ENCODE measurements at regions not wholly inside any gene's neighbourhood (a gene's known extent, or its start where the extent isn't known, plus 50 kb on each side); places are given as distances from the start of the nearest gene placed in this dataset.

GRCh38 chr4:169847171-169847570 is 89.4 kb upstream of the HPF1 start:
- no peak overlapping the region for H4K5ac ChIP-seq (ENCODE audit: insufficient read length, low read depth, low read length)
- CTCF ChIA-PET (ENCODE audit: partially characterized antibody), result interaction anchor here (1.9 kb wide), 1 partner anchor 37 kb away, joined by 5 read pairs; no protein-coding TSS in a partner anchor
- no peaks in the 10 kb centered on the region for H4K20me1 ChIP-seq (replicated peaks in 1 of 2; ENCODE audit: control insufficient read depth in 1 of 2, insufficient read depth in 2 of 2, low read length in 2 of 2)
- no peak overlapping the region for H2AFZ ChIP-seq (ENCODE audit: low read length)
- no peak overlapping the region for H2BK5ac ChIP-seq (ENCODE audit: low read depth, low read length)
- 89% methylated on average over 2 of the region's 3 CpGs; no CpG with 5 or more reads in 1 of the 2 experiments for WGBS, 2 experiments (ENCODE audit: extremely low coverage in 1 of 2, insufficient coverage in 1 of 2, insufficient read length in 1 of 2, insufficient replicate concordance in 2 of 2, low coverage in 1 of 2, low lambda C conversion rate in 2 of 2, missing lambda C conversion rate in 1 of 2)
- no peak overlapping the region for H3K4me2 ChIP-seq (ENCODE audit: insufficient read depth in 1 of 2, low read depth in 2 of 2, low read length in 2 of 2)
- H3K23ac ChIP-seq (ENCODE audit: insufficient read length), result no peak overlapping the region
- H4K8ac ChIP-seq (ENCODE audit: extremely low read depth, insufficient read depth, low read length), result no peak overlapping the region
- H2AK5ac ChIP-seq (ENCODE audit: low read depth, low read length), result no peak overlapping the region
- DNase-seq (ENCODE audit: low read depth in 1 of 2, low spot score in 2 of 2) (no peak), FAIRE-seq (no peak)
- no peak overlapping the region for H3K4me3 ChIP-seq (ENCODE audit: extremely low read depth in 1 of 4, insufficient read depth in 2 of 4, low read depth in 3 of 4, low read length in 4 of 4)
- H3K18ac ChIP-seq (ENCODE audit: extremely low read depth, low read length), result no peak overlapping the region
- no peaks in the 10 kb centered on the region for H3K4me1 ChIP-seq (replicated peaks in 1 of 4; ENCODE audit: control insufficient read depth in 3 of 4, insufficient read depth in 4 of 4, low read length in 3 of 4)
- no peak overlapping the region for H3K56ac ChIP-seq (replicated peaks; ENCODE audit: insufficient read length, low read depth, low read length)
- no peak overlapping the region for H3K9ac ChIP-seq (replicated peaks in 1 of 4; ENCODE audit: extremely low read depth in 1 of 4, low read depth in 3 of 4, low read length in 3 of 4)
- H2BK15ac ChIP-seq (ENCODE audit: low read length), result no peak overlapping the region
- no peaks in the 10 kb centered on the region for H3K36me3 ChIP-seq (ENCODE audit: control insufficient read depth in 2 of 4, insufficient read depth in 4 of 4, low read length in 3 of 4)
- H3K14ac ChIP-seq (ENCODE audit: insufficient read length), result no peak overlapping the region
- POLR2A ChIA-PET (ENCODE audit: partially characterized antibody), result no interaction called here
- H3K9me3 ChIP-seq (ENCODE audit: insufficient read depth in 2 of 2, low read depth in 1 of 2, low read length in 1 of 2), result no peaks in the 10 kb centered on the region
- no peak overlapping the region for H3K27ac ChIP-seq (ENCODE audit: low read depth, low read length)
- H2BK120ac ChIP-seq (replicated peaks; ENCODE audit: low read depth, low read length), result no peak overlapping the region
- no peak overlapping the region for H2BK12ac ChIP-seq (ENCODE audit: low read depth, low read length)
- no peak overlapping the region for H3K4ac ChIP-seq (replicated peaks; ENCODE audit: insufficient read length, low read depth, low read length)
- H3K79me1 ChIP-seq (ENCODE audit: low read depth, low read length), result no peaks in the 10 kb centered on the region
- no peaks in the 10 kb centered on the region for H3K79me2 ChIP-seq (ENCODE audit: control insufficient read depth in 1 of 2, insufficient read depth in 2 of 2, low read length in 2 of 2)
- H3K27me3 ChIP-seq (replicated peaks in 1 of 4; ENCODE audit: control insufficient read depth in 3 of 4, extremely low read depth in 1 of 4, insufficient read depth in 3 of 4, low read length in 3 of 4), result no peaks in the 10 kb centered on the region
- no peak overlapping the region for H4K91ac ChIP-seq (replicated peaks; ENCODE audit: insufficient read length, low read length)
- no peak for TF ChIP-seq FOSL1 (IDR thresholded peaks at IDR 0.05; ENCODE audit: insufficient read depth, low read depth, low read length)
- no peak for TF ChIP-seq NANOG (IDR thresholded peaks at IDR 0.05; ENCODE audit: insufficient read depth, low read depth, low read length, poor library complexity, severe bottlenecking)
- no peak for TF ChIP-seq JUN (IDR thresholded peaks at IDR 0.05; ENCODE audit: low read depth, low read length)
- no peak for TF ChIP-seq SUZ12 (IDR thresholded peaks at IDR 0.05; ENCODE audit: low read length)
- no peak for TF ChIP-seq HDAC2 (IDR thresholded peaks at IDR 0.05; ENCODE audit: borderline replicate concordance in 1 of 2, low read depth in 2 of 2, low read length in 2 of 2)
- TF ChIP-seq PHF8 (conservative IDR thresholded peaks at IDR 0.05; ENCODE audit: low read depth, low read length), result no peak
- no peak for TF ChIP-seq SIN3A (conservative IDR thresholded peaks at IDR 0.05 in 1 of 2, IDR thresholded peaks at IDR 0.05 in 1 of 2; ENCODE audit: low read depth in 1 of 2, low read length in 2 of 2)
- TF ChIP-seq CBX8 (IDR thresholded peaks at IDR 0.05; ENCODE audit: borderline replicate concordance, low read depth, low read length), result no peak
- TF ChIP-seq MAFK (IDR thresholded peaks at IDR 0.05; ENCODE audit: low read depth, low read length), result no peak
- TF ChIP-seq CHD2 (IDR thresholded peaks at IDR 0.05; ENCODE audit: low read length), result no peak
- TF ChIP-seq SRF (IDR thresholded peaks at IDR 0.05; ENCODE audit: low read depth, low read length), result no peak
- TF ChIP-seq GTF2F1 (IDR thresholded peaks at IDR 0.05; ENCODE audit: borderline replicate concordance, low read depth, low read length), result no peak
- no peak for TF ChIP-seq BRCA1 (IDR thresholded peaks at IDR 0.05; ENCODE audit: low read depth, low read length)
- no peak for TF ChIP-seq BCL11A (IDR thresholded peaks at IDR 0.05; ENCODE audit: low read depth in 2 of 2, low read length in 2 of 2)
- no peak for TF ChIP-seq CHD1 (IDR thresholded peaks at IDR 0.05; ENCODE audit: low read depth, low read length)
- no peak overlapping the region for H2BK20ac ChIP-seq (ENCODE audit: low read length)
- no peaks in the 10 kb centered on the region for H3K23me2 ChIP-seq (ENCODE audit: low read depth, low read length)

Measured in H1 (cell line).